H54 (cell line): ENCODE measurements at regions not wholly inside any gene's neighbourhood (a gene's known extent, or its start where the extent isn't known, plus 50 kb on each side); places are given as distances from the start of the nearest gene placed in this dataset.

Source experiments
- DNase-seq: peaks from one replicate; pipeline ENCODE4 v3.0.0; 2011; ENCODE audit warnings: low spot score, mixed read lengths; ENCODE audit not compliant: insufficient read length
- FAIRE-seq: peaks from 3 replicates; lab custom pipeline; 2011; peaks lifted over from hg19 to GRCh38; lab: Jason Lieb, UNC
- POLR2A ChIP-seq: IDR thresholded peaks from 2 replicates; pipeline ENCODE4 v1.6.1; 2011; ENCODE audit warnings: low read depth, mild to moderate bottlenecking, low read length

- TF ChIP-seq POLR2A = no peak
- DNase-seq (no peak), FAIRE-seq (no peak)
These were observed 246.1 kb upstream of the MEF2C start for GRCh38 chr5:89128906-89129625.

GRCh38 chr5:89128092-89128491 is 245.1 kb upstream of the MEF2C start:
- DNase-seq (no peak), FAIRE-seq (peak; percentile 15)
- TF ChIP-seq POLR2A = no peak

GRCh38 chr5:89127191-89127590 is 244.2 kb upstream of the MEF2C start:
- DNase-seq (no peak), FAIRE-seq (no peak)
- TF ChIP-seq POLR2A = no peak

GRCh38 chr5:89125372-89125771 is 242.4 kb upstream of the MEF2C start:
- no peak for TF ChIP-seq POLR2A
- FAIRE-seq (no peak), DNase-seq (no peak)

- FAIRE-seq (no peak), DNase-seq (no peak)
- no peak for TF ChIP-seq POLR2A
These were observed 240.6 kb upstream of the MEF2C start for GRCh38 chr5:89123581-89123980.

GRCh38 chr5:89120719-89121118 is 237.7 kb upstream of the MEF2C start:
- DNase-seq (no peak), FAIRE-seq (no peak)
- TF ChIP-seq POLR2A = no peak

- no peak for TF ChIP-seq POLR2A
- no peak for DNase-seq
- FAIRE-seq = no peak
These were observed 234.2 kb upstream of the MEF2C start for GRCh38 chr5:89117124-89117644.

GRCh38 chr5:89110916-89111646 is 228.1 kb upstream of the MEF2C start:
- FAIRE-seq (peak; percentile 87), DNase-seq (no peak)
- TF ChIP-seq POLR2A = no peak

GRCh38 chr5:89106480-89106879 is 223.5 kb upstream of the MEF2C start:
- DNase-seq (no peak), FAIRE-seq (no peak)
- TF ChIP-seq POLR2A = no peak

- TF ChIP-seq POLR2A = no peak
- FAIRE-seq (no peak), DNase-seq (no peak)
These were observed 222.9 kb upstream of the MEF2C start for GRCh38 chr5:89105836-89106235.

- DNase-seq (no peak), FAIRE-seq (no peak)
- no peak for TF ChIP-seq POLR2A
These were observed 222.2 kb upstream of the MEF2C start for GRCh38 chr5:89105171-89105695.

- DNase-seq (no peak), FAIRE-seq (no peak)
- TF ChIP-seq POLR2A = no peak
These were observed 215.3 kb upstream of the MEF2C start for GRCh38 chr5:89098199-89098756.

- no peak for TF ChIP-seq POLR2A
- no peak for DNase-seq
- FAIRE-seq = no peak
These were observed 214.1 kb upstream of the MEF2C start for GRCh38 chr5:89097103-89097502.

GRCh38 chr5:89095341-89095740 is 212.4 kb upstream of the MEF2C start:
- TF ChIP-seq POLR2A = no peak
- no peak for FAIRE-seq
- no peak for DNase-seq
